Myocyte (in vitro differentiated cells): ENCODE measurements at regions not wholly inside any gene's neighbourhood (a gene's known extent, or its start where the extent isn't known, plus 50 kb on each side); places are given as distances from the start of the nearest gene placed in this dataset.
"Not testable (repeated sequence)": the region's sequence is repeated elsewhere in the genome, so short reads cannot be mapped to it uniquely, and the experiment has no call there.

Source experiments
- DNase-seq: peaks from one replicate; pipeline ENCODE4 v3.0.0-alpha.2; 2012; ENCODE audit warnings: low read depth

DNA sequence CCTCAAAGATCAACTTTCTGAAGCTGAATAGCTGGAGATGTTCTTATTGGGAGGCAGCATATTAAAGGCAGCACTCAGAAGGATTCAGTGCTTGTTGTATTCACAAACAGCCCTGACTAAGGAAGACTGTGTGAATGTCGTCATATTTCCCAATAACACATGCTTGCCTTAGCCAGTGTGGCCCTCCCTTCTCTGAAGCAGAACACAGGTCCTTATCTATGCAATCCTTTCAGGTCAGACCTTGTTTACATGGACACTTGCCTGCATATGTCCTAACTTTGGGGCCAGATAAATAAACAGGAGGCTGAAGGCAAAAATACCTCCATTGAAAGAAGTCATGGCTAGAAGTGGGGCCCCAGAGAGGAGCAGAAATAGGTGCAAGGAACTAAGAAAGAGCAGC is 97.2 kb downstream of the SLC4A3 start:
- no peak for DNase-seq

DNA sequence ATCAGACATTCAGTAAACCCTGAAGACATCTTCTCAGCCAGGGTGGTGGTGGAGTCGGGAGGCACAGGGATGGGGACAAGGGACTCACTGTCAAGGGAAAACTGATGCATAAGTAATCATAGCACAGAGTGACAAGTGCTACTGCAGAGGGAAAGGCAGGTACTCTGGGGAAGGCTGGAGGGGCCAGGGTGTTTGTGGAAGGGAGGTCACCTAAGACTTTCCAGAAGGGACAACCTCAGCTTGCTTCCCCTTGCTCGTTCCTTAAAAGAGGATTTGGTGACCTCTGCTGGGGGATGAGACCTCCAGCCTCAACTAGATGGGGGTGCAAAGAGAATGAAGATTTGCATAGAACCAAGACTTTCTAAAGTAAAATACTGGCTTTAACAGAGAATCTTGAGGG is 99.5 kb downstream of the SLC4A3 start:
- peak; percentile 31 for DNase-seq

DNA sequence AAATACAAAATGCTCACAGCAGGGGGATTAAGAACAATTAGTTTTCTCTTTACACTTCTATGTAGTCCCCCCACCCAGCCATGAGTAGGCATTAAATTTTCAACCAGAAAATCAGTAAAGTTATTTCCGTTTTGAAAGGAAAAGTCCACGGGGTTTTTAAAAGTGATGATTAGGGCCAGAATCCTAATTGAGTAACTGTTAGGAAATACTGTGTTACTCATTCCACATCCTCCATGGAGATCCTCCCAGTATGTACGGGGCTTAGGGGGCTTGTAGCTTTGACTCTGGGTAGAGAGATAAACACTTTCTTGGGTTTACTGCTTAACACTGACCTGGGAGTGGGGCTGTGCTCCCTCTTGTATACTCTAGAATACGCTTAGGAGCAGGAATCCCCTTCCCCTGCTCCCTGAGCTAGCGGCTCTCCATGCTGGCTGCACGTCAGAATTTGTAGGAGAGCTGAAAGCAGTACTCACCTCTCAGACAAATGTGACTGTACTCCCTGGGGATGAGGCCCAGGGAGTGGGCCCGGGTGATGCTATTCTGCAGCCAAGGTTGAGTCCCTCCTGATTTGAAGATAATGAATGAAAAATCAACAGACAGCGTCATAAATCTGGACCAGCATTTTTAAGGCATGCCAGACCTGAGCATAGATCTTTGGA is 100.5 kb downstream of the SLC4A3 start:
- DNase-seq: no peak

DNA sequence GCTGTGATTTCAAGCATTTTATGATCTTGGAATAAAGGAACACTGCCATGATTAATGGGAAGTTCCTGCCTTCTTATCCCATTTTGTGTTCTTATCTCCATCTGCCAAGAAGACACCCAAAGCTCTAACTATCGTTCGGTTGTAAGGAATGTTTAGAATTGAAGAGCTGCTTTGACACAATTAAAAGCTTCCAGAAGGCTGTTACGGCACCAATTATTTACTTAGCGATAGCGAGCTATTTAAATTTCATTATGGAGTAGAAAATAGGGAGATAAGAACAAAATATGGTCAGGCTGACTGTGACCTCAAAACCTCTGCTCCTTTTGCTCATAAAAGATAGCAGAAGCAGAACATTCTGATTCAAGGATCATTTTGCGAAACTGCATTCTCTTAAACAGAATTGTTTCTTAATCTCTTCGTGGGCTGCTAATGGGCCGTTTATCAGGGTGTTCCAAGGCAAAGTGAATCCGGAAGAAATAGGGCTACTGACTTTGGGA is 101.6 kb downstream of the SLC4A3 start:
- DNase-seq: no peak

DNA sequence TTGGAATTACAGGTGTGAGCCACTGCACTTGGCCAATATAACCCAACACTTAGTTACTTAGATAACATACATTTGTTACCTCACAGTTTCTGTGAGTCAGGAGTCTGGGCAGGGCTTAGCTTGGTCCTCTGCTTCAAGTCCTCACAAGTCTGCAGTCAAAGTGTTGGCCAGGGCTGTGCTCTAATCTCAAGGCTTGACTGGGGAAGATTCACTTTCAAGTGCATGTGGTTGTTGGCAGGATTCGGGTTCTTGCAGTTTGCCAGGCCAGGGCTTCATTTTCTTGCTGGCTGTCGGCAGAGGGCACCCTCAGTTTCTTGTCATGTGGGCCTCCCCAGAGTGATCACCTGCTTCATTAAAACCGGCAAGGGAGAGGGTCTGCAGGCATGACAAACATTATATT is 103.7 kb downstream of the SLC4A3 start:
- no peak for DNase-seq

DNA sequence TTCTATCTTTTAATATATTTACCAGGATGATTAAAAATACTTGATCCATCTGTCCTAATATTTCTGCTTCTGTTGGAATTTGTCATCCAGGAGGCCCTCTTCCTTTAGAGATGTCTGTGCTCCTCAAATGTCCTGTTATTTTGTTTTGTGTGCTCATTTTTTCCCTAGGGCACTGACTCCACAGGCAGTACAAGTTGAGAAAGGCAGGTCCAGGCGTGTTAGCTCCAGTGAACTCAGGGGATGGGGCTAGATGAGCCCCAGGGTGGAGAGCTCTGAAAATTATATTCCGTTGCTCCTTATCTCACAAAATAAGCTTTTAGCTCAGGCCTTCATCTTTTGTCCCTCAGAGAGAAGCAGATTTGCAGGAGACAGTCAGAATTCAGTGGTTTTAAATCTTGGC is 105.7 kb downstream of the SLC4A3 start:
- DNase-seq: no peak

DNA sequence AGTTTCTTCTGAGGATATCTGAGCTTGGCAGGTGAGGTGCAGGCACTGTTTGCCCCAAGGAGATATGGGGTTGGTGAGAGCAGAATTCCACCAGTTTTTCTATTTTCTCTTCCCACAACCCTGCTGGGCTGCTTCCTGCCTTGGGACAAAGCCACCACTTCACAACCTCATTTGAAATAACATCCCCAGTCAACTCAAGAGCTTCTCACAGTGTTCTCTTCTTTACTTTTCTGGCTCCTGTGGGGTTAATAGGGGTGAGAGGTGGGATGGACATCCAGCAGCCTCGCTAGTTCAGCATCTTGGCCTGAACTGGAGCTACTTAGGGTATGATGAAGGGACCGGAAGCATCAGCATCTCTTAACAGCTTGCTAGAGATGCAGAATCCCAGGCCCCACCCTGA is 106.3 kb downstream of the SLC4A3 start:
- DNase-seq: no peak

DNA sequence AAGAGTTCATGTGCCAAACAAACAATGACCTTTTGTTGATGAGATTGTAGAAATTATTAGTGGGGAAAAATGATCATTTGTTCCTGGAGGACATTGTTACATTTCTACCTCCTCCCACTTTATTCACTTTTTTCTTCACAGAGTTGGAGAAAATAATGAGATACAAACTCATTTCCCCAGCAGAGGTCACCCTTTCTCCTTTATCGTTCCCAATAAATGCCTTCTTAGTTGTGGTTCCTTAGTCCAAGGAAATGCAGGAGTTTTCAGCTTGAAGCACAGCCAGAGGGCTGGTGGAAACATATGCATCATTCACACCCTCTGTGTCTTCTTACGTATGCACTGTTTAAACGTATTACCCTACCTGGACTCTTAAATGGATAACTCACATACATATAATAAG is 108.8 kb downstream of the SLC4A3 start:
- peak; percentile 76 for DNase-seq

DNA sequence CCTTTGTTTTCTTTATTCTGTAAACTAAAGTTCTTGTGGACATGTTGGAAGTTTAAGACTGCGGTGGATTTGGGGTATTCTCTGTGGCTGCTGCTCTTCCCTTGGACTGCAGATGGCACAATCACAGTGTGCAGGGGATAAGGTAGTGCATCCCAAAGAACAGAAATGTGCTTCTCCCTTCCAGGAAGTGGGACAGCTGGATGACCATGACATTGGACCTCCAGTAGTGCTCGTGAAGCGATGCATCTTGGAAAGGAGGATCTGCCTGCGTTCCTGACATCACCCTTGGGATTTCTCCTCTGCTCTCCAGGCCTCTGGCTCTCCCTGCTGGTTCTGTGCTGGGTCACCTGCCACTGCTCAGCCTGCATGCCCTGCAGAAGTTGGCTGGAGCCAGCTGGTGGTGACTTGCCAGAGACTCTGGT is 109.9 kb downstream of the SLC4A3 start:
- peak; percentile 80 for DNase-seq

DNA sequence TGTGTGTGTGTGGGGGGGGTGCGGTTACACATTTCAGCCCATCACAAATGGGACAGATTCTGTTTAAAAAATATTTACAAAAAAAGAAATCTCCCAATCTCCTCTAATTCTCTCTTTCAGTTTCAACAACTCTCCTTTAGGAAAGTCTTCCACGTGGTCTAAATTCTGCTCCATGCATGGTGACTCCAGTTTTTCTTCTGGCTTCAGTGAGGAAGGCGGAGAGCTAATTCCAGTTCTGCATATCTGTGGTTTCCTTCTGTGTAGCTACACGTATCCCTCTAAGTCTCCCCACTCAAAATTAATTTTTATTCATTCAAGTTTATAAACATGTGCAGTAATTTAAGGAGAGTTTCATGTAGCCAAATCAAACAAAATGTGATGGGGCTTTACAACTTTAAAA is 111.6 kb downstream of the SLC4A3 start:
- DNase-seq: peak; percentile 35

DNA sequence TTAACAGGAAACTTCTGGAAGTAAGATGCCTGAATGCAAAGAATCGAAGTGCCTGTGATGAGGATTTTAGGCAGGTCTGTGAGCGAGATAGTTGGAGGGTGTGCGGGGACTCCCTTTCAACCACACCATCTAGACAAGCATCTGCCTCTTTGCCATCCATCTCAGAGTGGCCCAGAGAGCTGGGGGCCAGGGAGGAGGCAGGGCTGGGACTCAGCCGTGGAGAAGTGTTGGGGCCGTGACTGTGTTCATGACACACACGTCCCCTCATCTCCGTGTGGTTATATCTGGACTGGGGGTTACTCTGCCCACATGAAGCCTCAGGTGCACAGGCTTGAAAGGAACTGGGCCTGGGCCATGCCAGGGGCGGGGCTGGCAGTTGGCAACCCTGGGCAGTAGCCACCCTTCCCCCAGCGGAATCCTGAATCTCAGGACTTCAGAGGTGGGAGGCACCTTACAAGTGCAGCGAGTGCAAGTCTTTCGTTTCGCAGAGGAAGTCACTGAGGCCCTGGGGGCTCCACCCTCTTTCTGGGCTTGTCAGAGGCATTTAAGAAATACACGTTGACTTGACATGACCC is 112.5 kb downstream of the SLC4A3 start:
- no peak for DNase-seq

DNA sequence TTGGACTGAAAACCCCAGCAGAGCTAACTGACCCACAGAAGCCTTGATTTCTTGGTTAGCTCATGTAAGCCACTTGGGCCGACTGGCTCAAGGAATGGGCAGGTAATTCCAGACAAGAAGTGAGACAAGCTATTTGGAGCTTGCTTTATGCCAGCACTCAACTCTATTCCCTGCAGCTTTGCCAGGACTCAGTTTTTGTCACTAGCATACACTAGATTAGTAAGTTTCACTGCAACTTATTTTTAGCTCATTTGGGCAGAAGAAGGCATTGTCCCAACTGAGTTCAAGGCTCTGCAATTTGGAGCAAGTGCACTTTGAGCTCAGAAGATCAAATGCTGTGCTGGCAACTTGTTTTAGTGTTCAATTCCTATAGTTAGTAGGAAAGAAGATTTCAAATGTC is 116.1 kb downstream of the SLC4A3 start:
- no peak for DNase-seq

DNA sequence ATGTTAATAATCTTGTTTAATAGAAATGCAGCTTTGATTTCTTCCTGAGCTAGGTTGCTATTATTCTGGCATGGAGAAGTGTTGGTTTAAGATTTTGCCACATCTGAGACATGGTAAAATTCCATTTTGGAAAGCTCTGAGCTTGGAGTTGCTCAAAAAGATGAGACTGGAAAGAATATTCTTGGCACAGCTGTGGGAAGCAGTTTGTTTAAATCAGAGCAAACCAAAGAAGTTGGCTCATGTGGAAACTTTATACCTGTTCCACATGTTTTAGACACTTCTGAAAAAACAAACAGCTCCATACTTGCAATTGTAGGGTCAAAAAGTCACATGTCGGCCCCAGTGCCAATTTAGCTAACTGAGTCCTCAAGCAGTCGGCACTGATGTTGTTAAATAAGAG is 116.6 kb downstream of the SLC4A3 start:
- no peak for DNase-seq

DNA sequence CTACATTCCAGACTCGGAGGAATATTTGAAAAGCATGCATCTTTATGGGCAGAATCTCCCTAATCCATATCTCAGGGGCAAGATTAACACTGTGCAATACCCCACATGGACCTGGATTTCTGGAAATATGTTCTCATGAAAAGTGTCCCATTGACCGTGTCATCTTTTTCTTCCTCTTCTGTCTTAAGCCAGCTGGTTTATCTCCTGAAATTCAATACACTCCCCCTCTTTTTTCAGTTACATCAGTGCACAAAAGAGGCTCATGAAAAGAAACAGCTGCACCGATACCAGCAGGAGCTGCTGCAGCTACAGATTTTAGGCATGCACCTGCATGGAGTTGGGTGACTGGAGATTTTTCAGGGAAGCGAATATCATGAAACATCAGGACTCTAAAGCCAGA is 117.2 kb downstream of the SLC4A3 start:
- no peak for DNase-seq

DNA sequence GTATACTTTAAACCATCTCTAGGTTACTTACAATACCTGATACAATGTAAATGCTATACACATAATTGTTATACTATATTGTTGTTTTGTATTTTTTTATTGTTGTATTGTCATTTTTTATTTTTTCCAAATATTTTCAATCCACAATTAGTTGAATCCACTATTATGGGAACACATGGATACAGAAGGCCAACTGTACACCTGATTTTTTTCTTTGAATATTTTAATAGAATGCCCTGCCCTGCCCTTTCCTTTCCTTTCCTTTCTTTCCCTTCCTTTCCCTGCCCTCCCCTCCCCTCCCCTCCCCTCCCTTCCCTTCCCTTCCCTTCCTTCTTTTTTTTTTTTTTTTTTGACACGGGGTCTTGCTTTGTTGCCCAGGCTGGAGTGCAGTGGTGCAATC is 120.2 kb downstream of the SLC4A3 start:
- DNase-seq: no peak

DNA sequence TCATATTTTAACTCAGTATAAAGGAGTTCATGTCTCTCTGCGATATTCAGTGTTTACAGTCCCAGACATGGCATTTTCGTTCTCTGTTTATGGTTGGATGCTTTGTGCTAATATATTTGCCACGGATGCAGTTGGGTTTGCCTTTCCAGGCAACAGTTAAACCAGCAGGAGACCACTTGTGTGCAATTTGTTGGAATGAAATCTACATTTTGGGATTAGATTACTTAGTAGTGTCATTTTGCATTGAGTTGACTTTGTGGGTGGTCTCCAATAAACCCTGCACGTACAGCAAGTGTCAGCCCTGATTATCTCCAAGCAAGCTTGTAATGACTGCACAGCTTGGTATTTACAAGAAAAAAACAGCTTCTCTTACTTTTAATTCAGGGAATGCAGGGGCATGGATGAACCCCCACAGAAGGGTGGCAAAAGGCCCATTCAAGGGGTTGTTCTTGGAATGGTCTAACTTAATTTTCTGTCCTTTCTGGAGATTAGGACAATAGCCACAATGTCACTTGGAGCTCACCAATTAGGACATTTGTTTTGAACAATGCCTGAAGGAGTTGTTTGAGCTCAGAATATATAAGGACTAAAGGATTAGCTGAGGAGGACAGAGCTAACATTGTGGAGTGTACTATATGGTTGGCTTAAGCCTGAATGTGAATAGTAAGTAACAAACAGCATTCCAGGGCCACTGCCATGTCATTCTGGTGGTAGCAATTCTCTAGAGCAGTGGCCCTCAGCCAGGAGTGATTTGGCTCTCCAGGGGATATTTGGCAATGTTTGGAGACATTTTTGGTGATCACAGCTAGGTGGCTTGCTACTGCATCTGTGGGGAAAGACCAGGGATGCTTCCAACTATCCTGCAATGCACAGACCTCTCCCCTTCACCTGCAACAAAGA is 121.5 kb downstream of the SLC4A3 start:
- DNase-seq: no peak

DNA sequence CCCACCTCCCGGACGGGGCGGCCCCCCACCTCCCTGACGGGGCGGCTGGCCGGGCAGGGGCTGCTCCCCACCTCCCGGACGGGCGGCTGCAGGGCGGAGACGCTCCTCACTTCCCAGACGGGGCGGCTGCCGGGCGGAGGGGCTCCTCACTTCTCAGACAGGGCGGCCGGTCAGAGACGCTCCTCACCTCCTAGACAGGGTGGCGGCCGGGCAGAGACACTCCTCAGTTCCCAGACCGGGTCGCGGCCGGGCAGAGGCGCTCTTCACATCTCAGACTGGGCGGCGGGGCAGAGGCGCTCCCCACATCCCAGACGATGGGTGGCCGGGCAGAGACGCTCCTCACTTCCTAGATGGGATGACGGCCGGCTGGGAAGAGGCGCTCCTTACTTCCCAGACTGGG is 123.7 kb downstream of the SLC4A3 start:
- not testable (repeated sequence) for DNase-seq

DNA sequence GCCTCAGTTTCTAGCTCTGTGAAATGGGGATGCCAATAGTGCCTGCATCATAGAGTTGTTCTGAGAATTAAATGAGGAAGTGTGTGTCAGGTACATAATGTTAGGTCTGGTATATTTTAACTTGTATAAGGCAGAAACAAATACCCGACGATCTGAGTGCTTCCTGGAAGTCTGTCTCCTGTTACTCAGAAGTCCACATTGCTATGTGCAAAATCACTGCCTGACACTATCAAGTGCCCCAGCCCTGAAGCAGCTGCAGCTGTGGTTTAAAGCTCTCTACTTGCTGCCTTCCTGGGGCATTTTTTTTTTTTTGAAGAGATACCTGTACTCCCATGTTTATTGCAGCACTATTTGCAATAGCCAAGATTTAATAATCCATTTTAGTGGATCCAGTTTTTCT is 125.3 kb downstream of the SLC4A3 start:
- DNase-seq: peak; percentile 79

DNA sequence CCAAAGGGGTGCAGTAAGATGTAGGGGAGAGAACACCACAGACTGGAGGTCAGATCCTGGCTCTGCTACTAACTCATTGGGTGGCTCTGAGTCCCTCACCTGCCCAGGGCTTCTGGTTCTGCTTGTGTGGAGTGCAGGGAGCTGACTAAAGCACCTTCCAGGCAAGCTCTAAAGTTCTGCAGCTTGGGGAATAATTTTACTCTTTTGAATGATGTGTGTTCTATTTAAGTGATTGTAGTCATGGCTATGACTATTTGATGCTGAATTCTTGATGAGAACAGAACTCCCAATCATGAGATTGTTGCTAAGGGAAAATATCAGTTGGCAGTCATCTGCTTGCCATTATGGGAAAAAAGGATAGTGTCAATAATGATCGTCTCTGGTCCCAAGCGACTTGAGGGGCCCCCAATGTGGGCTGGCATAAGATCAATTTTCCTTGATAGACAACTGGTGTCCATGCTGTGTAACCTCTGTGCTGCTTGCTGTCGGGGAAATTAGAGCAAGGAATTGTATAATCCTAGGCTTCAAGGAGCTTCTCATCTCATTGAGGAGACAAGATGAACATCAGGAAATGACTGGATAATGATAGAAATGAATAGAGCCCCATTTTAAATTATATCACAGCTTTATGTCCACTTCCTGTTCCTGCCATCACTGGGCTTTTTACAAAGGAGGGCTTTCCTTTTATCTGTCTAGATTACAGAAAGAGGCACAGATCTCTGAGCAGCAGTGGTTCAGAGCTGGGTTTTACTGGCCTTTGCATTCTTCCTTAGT is 131.7 kb downstream of the SLC4A3 start:
- DNase-seq: no peak

DNA sequence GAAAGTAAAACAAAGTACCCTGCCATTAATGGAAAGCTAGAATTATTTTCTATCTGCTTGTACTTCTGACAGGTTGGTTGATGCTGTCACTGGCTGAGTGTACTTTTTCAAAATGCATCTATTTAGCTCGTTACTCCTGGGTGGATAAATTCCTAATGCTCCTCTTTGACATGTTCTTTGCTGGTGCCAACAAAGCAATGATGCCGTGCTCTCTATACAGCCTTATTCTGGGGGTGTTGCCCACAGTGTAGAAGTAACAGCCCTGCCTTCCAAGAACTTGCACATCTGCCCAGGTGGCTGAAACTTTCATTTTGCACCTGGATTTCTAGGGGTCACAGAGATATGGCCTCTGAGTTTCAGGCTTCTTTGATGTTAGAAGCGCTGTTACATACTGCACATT is 132.4 kb downstream of the SLC4A3 start:
- no peak for DNase-seq

DNA sequence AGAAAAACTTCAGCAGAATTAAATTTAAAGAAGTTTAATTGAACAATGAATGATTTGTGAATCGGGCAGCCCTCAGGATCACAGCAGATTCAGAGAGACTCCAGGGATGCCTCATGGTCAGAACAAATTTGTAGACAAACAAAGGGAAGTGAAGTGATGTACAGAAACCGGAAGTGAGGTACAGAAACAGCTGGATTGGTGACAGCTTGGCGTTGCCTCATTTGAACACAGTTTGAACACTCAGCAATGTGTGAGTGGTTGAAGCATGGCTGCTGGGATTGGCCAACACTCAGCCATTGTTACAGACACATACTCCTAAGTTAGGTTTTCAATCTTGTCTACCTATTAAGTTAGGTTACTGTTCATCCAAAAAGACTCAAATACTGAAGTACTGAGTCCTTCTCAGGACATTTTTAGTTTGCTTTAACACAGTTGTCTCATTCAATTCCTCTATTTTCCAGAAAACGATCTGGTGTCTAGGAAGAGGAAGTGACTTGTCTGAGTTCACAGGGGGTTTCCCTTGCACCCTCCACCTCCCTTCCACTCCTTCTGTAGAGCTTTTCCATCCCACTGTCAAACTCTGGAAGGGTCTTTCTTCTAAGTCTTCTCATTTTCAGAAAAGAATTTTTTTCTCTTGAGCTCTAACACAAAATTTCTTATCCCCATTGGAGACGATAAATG is 137.9 kb downstream of the SLC4A3 start:
- DNase-seq: no peak
